ENCODE measurements at regions not wholly inside any gene's neighbourhood (a gene's known extent, or its start where the extent isn't known, plus 50 kb on each side); places are given as distances from the start of the nearest gene placed in this dataset.

DNA sequence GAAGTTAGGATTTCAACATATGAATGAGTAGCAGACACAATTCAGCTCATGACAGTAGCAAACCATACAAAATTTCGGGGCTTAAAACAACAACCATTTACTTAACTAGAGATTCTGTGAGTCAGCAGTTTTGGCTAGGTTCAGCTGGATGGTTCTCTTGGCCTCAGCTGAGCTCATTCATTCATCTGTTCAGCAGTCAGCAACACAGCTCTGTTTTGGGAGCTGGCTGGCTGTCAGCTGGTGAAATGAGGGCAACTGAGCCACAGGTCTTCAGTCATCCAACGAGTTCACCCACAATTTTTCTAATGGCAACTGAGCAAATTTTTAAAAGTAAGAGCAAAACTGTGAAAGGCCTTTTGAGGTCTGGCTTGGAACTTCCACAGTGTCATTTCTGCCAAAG lies 2005.1 kb upstream of the AGA start:
- TF ChIP-seq, protein P1, sequence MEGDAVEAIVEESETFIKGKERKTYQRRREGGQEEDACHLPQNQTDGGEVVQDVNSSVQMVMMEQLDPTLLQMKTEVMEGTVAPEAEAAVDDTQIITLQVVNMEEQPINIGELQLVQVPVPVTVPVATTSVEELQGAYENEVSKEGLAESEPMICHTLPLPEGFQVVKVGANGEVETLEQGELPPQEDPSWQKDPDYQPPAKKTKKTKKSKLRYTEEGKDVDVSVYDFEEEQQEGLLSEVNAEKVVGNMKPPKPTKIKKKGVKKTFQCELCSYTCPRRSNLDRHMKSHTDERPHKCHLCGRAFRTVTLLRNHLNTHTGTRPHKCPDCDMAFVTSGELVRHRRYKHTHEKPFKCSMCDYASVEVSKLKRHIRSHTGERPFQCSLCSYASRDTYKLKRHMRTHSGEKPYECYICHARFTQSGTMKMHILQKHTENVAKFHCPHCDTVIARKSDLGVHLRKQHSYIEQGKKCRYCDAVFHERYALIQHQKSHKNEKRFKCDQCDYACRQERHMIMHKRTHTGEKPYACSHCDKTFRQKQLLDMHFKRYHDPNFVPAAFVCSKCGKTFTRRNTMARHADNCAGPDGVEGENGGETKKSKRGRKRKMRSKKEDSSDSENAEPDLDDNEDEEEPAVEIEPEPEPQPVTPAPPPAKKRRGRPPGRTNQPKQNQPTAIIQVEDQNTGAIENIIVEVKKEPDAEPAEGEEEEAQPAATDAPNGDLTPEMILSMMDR (IDR thresholded peaks at IDR 0.05), result no peak
- TF ChIP-seq POLR2A (IDR thresholded peaks at IDR 0.05), result no peak
- Histone ChIP-seq H3K4me3 (replicated peaks in 1 of 3) (no peak overlapping the region), H3K36me3 (no peaks in the 10 kb centered on the region), H3K27ac (no peak overlapping the region), H3K27me3 (no peaks in the 10 kb centered on the region), H3K4me1 (no peaks in the 10 kb centered on the region), H3K9me3 (no peaks in the 10 kb centered on the region)
- WGBS, 2 donors, result 30 to 50% methylated on average over 2 of the region's 2 CpGs
- DNase-seq, result no peak
- intact Hi-C loops (cut with DNase I), result no loop called here

- intact Hi-C loops (cut with DNase I), result no loop called here
- 82 to 85% methylated on average over 8 of the region's 8 CpGs for WGBS, 2 donors
- no peak overlapping the region for H3K4me3 ChIP-seq (replicated peaks in 1 of 3)
These were observed 2023.0 kb upstream of the AGA start for GRCh38 chr4:179465131-179465797.

DNA sequence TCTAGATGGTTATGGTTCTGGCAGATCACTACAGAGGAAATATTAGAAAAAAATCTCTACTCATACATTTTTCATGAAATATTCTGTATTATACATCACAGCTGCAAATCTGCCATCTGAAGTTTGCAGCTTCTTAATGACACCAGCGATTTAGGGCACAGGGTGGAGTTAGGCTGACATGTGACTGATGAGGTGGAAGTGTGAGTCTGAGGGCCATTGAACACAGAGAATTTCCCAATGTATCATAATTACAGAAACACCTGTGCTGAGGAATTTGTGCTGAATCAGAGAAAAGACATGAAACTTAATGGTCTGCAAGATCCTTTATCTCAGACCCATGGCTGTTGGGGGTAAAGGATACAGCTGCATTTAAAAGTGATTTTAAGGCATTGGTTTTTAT lies 2025.6 kb upstream of the AGA start:
- H3K27ac ChIP-seq, result no peak overlapping the region
- 72 to 73% methylated on average over 1 of the region's 1 CpG for WGBS, 2 donors
- no peaks in the 10 kb centered on the region for H3K36me3 ChIP-seq
- no peaks in the 10 kb centered on the region for H3K9me3 ChIP-seq
- H3K27me3 ChIP-seq, result no peaks in the 10 kb centered on the region
- H3K4me1 ChIP-seq, result no peaks in the 10 kb centered on the region
- intact Hi-C loops (cut with DNase I), result no loop called here
- no peak for TF ChIP-seq POLR2A (IDR thresholded peaks at IDR 0.05)
- TF ChIP-seq, protein P1 (IDR thresholded peaks at IDR 0.05), result no peak
- DNase-seq, result no peak
- H3K4me3 ChIP-seq (replicated peaks in 1 of 3), result no peak overlapping the region

More at GRCh38 chr4:179465131-179465797, 2023.0 kb upstream of the AGA start:
- no peak for DNase-seq
- no peak for TF ChIP-seq POLR2A (IDR thresholded peaks at IDR 0.05)
- TF ChIP-seq, protein P1 (IDR thresholded peaks at IDR 0.05), result no peak
- H3K4me1 ChIP-seq, result no peaks in the 10 kb centered on the region
- no peaks in the 10 kb centered on the region for H3K9me3 ChIP-seq
- no peaks in the 10 kb centered on the region for H3K36me3 ChIP-seq
- no peak overlapping the region for H3K27ac ChIP-seq
- no peaks in the 10 kb centered on the region for H3K27me3 ChIP-seq

DNA sequence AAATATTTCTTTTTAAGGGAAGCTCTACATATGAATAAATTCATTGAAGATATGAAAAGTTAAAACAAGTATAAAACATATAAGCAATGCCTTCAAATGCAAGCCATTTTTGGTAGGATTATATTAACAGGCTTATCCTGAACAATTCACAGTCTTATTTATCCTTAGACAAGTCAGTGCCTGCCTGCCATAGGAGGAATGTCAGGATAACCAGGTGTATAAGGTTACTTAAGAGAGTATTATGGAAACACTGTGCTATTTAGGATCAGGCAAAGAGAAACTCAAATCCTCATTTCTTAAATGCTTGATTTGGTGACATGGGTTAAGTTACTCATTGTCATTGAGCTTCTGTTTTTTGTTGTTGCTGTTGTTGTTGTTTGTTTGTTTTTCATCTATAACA lies 2029.9 kb upstream of the AGA start:
- TF ChIP-seq, protein P1 (IDR thresholded peaks at IDR 0.05), result no peak
- no peak for TF ChIP-seq POLR2A (IDR thresholded peaks at IDR 0.05)
- H3K36me3 ChIP-seq, result no peaks in the 10 kb centered on the region
- DNase-seq, result no peak
- no peaks in the 10 kb centered on the region for H3K4me1 ChIP-seq
- no peaks in the 10 kb centered on the region for H3K27me3 ChIP-seq
- H3K9me3 ChIP-seq, result no peaks in the 10 kb centered on the region
- intact Hi-C loops (cut with DNase I), result no loop called here
- H3K4me3 ChIP-seq (replicated peaks in 1 of 3), result no peak overlapping the region
- H3K27ac ChIP-seq, result no peak overlapping the region

GRCh38 chr4:179478608-179479007 lies 2036.4 kb upstream of the AGA start:
- intact Hi-C loops (cut with DNase I), result no loop called here
- Histone ChIP-seq H3K27me3 (no peaks in the 10 kb centered on the region), H3K4me1 (no peaks in the 10 kb centered on the region), H3K36me3 (no peaks in the 10 kb centered on the region), H3K4me3 (replicated peaks in 1 of 3) (no peak overlapping the region), H3K9me3 (no peaks in the 10 kb centered on the region), H3K27ac (no peak overlapping the region)
- TF ChIP-seq, protein P1 (IDR thresholded peaks at IDR 0.05), result no peak
- TF ChIP-seq POLR2A (IDR thresholded peaks at IDR 0.05), result no peak
- DNase-seq, result no peak
